Fibroblast of villous mesenchyme (primary cell): ENCODE measurements at regions not wholly inside any gene's neighbourhood (a gene's known extent, or its start where the extent isn't known, plus 50 kb on each side); places are given as distances from the start of the nearest gene placed in this dataset.
"Not testable (repeated sequence)": the region's sequence is repeated elsewhere in the genome, so short reads cannot be mapped to it uniquely, and the experiment has no call there.

Experiments used
- DNase-seq: peaks from one replicate; pipeline ENCODE4 v3.0.0-alpha.2; 2010; ENCODE audit warnings: low read depth
- H3K4me3 ChIP-seq: 2 replicates; pipeline ENCODE4 v1.5.1; 2011; ENCODE audit warnings: low read depth, mild to moderate bottlenecking, low read length
- TF ChIP-seq, protein P1 (sequence below): IDR thresholded peaks from 2 replicates; pipeline ENCODE4 v1.5.1; 2012; ENCODE audit warnings: low read depth, mild to moderate bottlenecking, low read length; ENCODE audit not compliant: insufficient read depth

DNA sequence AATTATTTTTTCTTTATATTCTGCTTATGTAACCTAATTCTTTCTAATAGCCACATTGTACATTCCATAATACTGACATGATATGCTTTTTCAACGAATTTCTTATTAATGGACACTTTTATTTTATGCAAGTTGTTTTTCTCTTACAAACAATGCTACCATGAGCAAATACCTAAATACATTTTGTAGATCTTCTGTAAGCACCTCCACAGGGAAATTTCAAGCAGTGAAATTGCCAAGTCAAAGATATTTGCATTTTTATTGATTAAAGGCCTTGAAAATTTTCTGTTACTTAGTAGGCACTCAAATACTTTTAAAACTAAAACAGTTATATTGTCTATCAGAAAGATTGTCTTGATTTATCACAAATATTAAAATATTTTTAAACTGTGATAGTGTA, 79.6 kb upstream of the C3orf49 start:
- no peak for DNase-seq
- TF ChIP-seq, protein P1, sequence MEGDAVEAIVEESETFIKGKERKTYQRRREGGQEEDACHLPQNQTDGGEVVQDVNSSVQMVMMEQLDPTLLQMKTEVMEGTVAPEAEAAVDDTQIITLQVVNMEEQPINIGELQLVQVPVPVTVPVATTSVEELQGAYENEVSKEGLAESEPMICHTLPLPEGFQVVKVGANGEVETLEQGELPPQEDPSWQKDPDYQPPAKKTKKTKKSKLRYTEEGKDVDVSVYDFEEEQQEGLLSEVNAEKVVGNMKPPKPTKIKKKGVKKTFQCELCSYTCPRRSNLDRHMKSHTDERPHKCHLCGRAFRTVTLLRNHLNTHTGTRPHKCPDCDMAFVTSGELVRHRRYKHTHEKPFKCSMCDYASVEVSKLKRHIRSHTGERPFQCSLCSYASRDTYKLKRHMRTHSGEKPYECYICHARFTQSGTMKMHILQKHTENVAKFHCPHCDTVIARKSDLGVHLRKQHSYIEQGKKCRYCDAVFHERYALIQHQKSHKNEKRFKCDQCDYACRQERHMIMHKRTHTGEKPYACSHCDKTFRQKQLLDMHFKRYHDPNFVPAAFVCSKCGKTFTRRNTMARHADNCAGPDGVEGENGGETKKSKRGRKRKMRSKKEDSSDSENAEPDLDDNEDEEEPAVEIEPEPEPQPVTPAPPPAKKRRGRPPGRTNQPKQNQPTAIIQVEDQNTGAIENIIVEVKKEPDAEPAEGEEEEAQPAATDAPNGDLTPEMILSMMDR: no peak
- no peak overlapping the region for H3K4me3 ChIP-seq

DNA sequence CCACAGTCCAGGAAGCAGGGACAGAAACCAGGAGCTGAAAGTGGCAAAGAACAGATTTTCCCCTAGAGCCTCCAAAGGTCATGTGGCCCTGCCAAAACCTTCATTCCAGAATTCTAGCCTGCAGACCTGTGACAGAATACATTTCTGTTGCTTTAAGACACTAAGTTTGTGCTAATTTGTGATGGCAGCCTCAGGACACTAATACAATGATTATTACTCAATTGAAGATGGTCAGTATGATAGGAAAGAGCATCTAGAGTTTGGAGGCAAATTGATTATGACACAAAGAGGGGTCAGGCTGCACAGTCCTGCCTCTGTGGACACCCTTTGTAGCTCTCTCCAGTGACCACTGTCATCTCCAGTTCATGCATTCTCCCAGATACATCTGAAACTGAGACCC, 79.0 kb upstream of the C3orf49 start:
- no peak for DNase-seq
- H3K4me3 ChIP-seq: no peak overlapping the region
- TF ChIP-seq, protein P1: no peak

DNA sequence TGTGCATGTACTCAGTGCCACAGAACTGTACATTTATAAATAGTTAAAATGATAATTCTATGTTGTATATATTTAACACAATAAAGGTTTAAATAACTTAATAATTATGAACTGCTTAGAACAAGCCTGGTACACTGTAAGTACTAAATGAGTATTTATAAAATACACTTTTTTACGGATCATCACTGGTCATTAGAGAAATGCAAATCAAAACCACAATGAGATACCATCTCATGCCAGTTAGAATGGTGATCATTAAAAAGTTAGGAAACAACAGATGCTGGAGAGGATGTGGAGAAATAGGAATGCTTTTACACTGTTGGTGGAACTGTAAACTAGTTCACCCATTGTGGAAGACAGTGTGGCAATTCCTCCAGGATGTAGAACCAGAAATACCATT, 74.4 kb upstream of the C3orf49 start:
- not testable (repeated sequence) for H3K4me3 ChIP-seq, DNase-seq

DNA sequence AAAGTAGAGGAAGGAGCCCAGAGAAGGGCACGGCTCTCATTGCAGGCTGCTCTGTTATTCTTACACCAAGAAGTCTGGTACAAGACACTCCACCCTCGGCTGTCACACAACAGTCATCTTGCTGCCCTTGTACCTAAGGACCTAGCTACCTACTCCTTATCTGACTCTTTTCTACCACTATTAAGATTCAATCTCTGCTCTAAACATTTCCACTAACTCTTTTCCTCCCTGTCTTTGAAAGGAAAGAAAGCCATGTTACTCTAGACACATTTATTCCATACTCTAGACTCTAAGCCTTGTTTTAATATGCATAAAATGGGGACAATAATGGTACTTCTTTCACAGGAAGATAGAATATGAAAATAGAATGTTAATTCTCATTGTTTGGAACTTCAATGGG, 73.3 kb upstream of the C3orf49 start:
- no peak overlapping the region for H3K4me3 ChIP-seq
- TF ChIP-seq, protein P1: no peak
- DNase-seq: no peak

DNA sequence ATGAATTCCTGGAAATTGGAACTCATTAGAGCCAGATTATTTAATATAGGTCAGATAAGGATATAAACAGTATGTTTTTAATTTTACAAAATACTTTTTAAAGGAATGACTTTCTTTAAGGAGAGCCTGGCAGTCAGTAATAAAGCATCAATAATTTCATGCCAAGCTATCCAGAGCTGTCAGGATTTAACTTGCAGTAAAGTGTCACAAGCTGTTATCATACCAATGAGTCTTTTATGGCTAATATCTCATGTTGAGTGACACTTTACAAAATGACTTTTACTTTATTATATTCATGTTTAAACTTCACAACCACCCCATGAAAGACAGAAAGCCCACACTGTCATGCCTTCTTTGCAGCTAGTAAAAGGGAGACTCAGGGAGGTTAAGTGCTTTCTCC, 72.9 kb upstream of the C3orf49 start:
- no peak for DNase-seq
- TF ChIP-seq, protein P1: no peak
- no peak overlapping the region for H3K4me3 ChIP-seq

DNA sequence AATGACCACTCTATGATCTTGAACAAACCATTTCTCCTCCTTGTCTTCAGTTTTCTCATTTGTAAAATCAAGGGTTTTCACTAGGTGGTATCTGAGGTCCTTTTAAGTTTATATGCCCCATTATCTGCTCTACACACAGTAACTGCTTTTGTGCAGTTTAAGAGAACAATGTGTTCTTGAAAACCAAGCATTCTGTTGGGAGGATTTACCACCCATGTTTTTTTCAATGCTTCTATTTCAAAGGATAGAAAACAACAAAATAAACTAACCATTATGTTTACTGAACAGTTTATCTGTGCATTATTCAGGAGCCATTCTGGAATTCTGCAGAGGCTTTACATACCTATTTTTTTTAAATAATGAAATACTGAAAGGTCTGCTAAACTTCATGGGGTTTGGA, 67.6 kb upstream of the C3orf49 start:
- TF ChIP-seq, protein P1: no peak

DNA sequence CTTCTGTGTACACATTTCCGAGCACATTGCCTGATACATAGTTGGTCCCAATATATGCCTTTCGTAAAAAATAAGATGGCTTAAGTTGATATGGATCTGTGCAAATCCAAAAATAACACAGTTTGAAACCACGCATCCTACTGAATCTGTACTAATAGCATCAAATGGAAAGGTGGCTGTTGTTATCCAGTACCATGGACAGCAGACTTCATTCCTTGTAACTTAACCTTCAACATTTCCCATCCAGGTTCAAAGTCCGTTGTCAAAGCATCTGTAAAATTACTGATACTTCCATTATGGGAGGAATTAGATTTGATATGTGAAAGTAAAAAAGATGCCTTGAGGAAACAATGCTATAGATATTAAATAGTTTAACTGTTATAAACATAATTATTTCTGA, 65.5 kb upstream of the C3orf49 start:
- TF ChIP-seq, protein P1: no peak
- no peak overlapping the region for H3K4me3 ChIP-seq
- DNase-seq: peak; percentile 33

More for the DNA sequence above, 67.6 kb upstream of the C3orf49 start:
- DNase-seq: no peak
- H3K4me3 ChIP-seq: no peak overlapping the region
